GM23338 (cell line): ENCODE measurements at regions not wholly inside any gene's neighbourhood (a gene's known extent, or its start where the extent isn't known, plus 50 kb on each side); places are given as distances from the start of the nearest gene placed in this dataset.

ENCODE experiments used
- ATAC-seq: fragments of 200-7000 bp; cut with Tn5 transposase; 3 replicates; pipeline ENCODE4 v1.9.1; 2020
- DNase-seq: peaks from one replicate; pipeline ENCODE4 v3.0.0-alpha.2; 2015; ENCODE audit warnings: low spot score
- H2AFZ ChIP-seq: fragments of 200-600 bp; sonication (generic); 2 replicates; pipeline ENCODE4 v1.8.0; 2016; ENCODE audit warnings: antibody characterized with exemption, mild to moderate bottlenecking, moderate library complexity
- H3F3A ChIP-seq: fragments of 200-600 bp; sonication (generic); replicated peaks from 2 replicates; pipeline ENCODE4 v1.8.0; 2017; ENCODE audit warnings: antibody characterized with exemption, mixed run types, low read depth
- H3K27ac ChIP-seq: fragments of 200-600 bp; sonication (generic); 2 replicates; pipeline ENCODE4 v1.6.1; 2016; ENCODE audit warnings: low read depth
- H3K27me3 ChIP-seq: fragments of 200-600 bp; sonication (generic); 2 replicates; pipeline ENCODE4 v1.8.0; 2016; ENCODE audit warnings: mild to moderate bottlenecking, mixed run types, moderate library complexity; ENCODE audit not compliant: insufficient read depth
- H3K36me3 ChIP-seq: fragments of 200-600 bp; sonication (generic); 2 replicates; pipeline ENCODE4 v1.8.0; 2016; ENCODE audit warnings: mild to moderate bottlenecking; ENCODE audit not compliant: insufficient read depth
- H3K4me1 ChIP-seq: fragments of 200-600 bp; sonication (generic); 2 replicates; pipeline ENCODE4 v1.8.0; 2016; ENCODE audit warnings: mild to moderate bottlenecking, moderate library complexity; ENCODE audit not compliant: insufficient read depth
- H3K4me2 ChIP-seq: fragments of 200-600 bp; sonication (generic); 2 replicates; pipeline ENCODE4 v1.7.1; 2017; ENCODE audit warnings: mixed run types
- H3K4me3 ChIP-seq: fragments of 200-600 bp; sonication (generic); 2 replicates; pipeline ENCODE4 v1.6.1; 2016; ENCODE audit warnings: mixed run types
- H3K79me2 ChIP-seq: fragments of 200-600 bp; sonication (generic); replicated peaks from 2 replicates; pipeline ENCODE4 v1.8.0; 2017; ENCODE audit warnings: mild to moderate bottlenecking; ENCODE audit not compliant: insufficient read depth
- H3K9me2 ChIP-seq: fragments of 200-600 bp; sonication (generic); 2 replicates; pipeline ENCODE4 v1.8.0; 2017; ENCODE audit not compliant: insufficient read depth
- H4K20me1 ChIP-seq: fragments of 200-600 bp; sonication (generic); replicated peaks from 2 replicates; pipeline ENCODE4 v1.8.0; 2017; ENCODE audit warnings: mild to moderate bottlenecking; ENCODE audit not compliant: insufficient read depth
- H3K27ac Mint-ChIP-seq: 2 replicates; pipeline ENCODE4 v1.8.0; 2020; ENCODE audit warnings: inconsistent platforms, mild to moderate bottlenecking, moderate library complexity, mixed read lengths
- H3K27me3 Mint-ChIP-seq: 3 replicates; pipeline ENCODE4 v1.8.0; 2022; ENCODE audit warnings: low read depth, mild to moderate bottlenecking, moderate library complexity, mixed read lengths, inconsistent platforms; ENCODE audit not compliant: insufficient read depth, poor library complexity
- H3K36me3 Mint-ChIP-seq: 3 replicates; pipeline ENCODE4 v1.8.0; 2021; ENCODE audit warnings: low read depth, mild to moderate bottlenecking, inconsistent platforms, moderate library complexity, mixed read lengths
- H3K4me1 Mint-ChIP-seq: 3 replicates; pipeline ENCODE4 v1.8.0; 2020; ENCODE audit warnings: mild to moderate bottlenecking, inconsistent platforms, mixed read lengths
- H3K4me3 Mint-ChIP-seq: 3 replicates; pipeline ENCODE4 v1.8.0; 2021; ENCODE audit warnings: moderate library complexity, mild to moderate bottlenecking, inconsistent platforms, mixed read lengths
- H3K9me3 Mint-ChIP-seq: 3 replicates; pipeline ENCODE4 v1.8.0; 2020; ENCODE audit warnings: moderate library complexity, mild to moderate bottlenecking, inconsistent platforms, mixed read lengths
- CTCF ChIP-seq, 2 experiments: fragments of 200-600 bp in 1 of 2; sonication (generic) in 1 of 2; conservative IDR thresholded peaks; 2 replicates each; pipeline versions ENCODE4 v1.5.1 to v1.6.1; 2016 to 2017; ENCODE audit warnings: antibody characterized with exemption in 2 of 2, low read depth in 2 of 2, mild to moderate bottlenecking in 2 of 2, moderate library complexity in 1 of 2
- EZH2 ChIP-seq: fragments of 200-600 bp; sonication (generic); IDR thresholded peaks from one replicate; pipeline ENCODE4 v1.8.0; 2017; ENCODE audit warnings: antibody characterized with exemption, mild to moderate bottlenecking, low read depth; ENCODE audit not compliant: unreplicated experiment
- EZH2phosphoT487 ChIP-seq: fragments of 200-600 bp; sonication (generic); IDR thresholded peaks from one replicate; pipeline ENCODE4 v1.8.1; 2018; ENCODE audit warnings: antibody characterized with exemption; ENCODE audit not compliant: unreplicated experiment
- JUNB ChIP-seq: IDR thresholded peaks from one replicate; pipeline ENCODE4 v1.6.1; 2016; ENCODE audit warnings: antibody characterized with exemption; ENCODE audit not compliant: unreplicated experiment
- NANOG ChIP-seq: IDR thresholded peaks from 2 replicates; pipeline ENCODE4 v1.6.1; 2016; ENCODE audit warnings: antibody characterized with exemption, borderline replicate concordance
- POLR2AphosphoS5 ChIP-seq: IDR thresholded peaks from 2 replicates; pipeline ENCODE4 v1.6.1; 2016; ENCODE audit warnings: antibody characterized with exemption, low read depth
- REST ChIP-seq: IDR thresholded peaks from one replicate; pipeline ENCODE4 v1.6.1; 2018; ENCODE audit warnings: antibody characterized with exemption; ENCODE audit not compliant: unreplicated experiment
- ZNF114 ChIP-seq: fragments of 250-450 bp; sonication (Bioruptor Pico); IDR thresholded peaks from 2 replicates; pipeline ENCODE4 v1.5.0; 2020; ENCODE audit warnings: mild to moderate bottlenecking, moderate library complexity
- ZNF331 ChIP-seq: fragments of 250-450 bp; sonication (Bioruptor Pico); IDR thresholded peaks from 2 replicates; pipeline ENCODE4 v1.5.0; 2020; ENCODE audit warnings: low read depth, mild to moderate bottlenecking, moderate library complexity
- ZNF462 ChIP-seq: fragments of 250-450 bp; sonication (Bioruptor Pico); IDR thresholded peaks from 2 replicates; pipeline ENCODE4 v1.5.0; 2020; ENCODE audit warnings: mild to moderate bottlenecking, moderate library complexity

GRCh38 chr4:34664051-34664450 is 1580.3 kb downstream of the ARAP2 start (continued):
- TF ChIP-seq ZNF462 (CRISPR knock-in tag) (no peak), JUNB (no peak), CTCF (conservative IDR thresholded peaks at IDR 0.05; ENCODE audit: low read depth in 2 of 2) (no peak), POLR2AphosphoS5 (no peak), EZH2phosphoT487 (no peak)

GRCh38 chr4:34676400-34676799 is 1567.9 kb downstream of the ARAP2 start:
- H3K4me3 Mint-ChIP-seq, result no peak overlapping the region
- peak; percentile 50 for ATAC-seq
- no peak overlapping the region for H3K27ac Mint-ChIP-seq
- no peak for TF ChIP-seq EZH2
- TF ChIP-seq POLR2AphosphoS5, result no peak
- TF ChIP-seq ZNF114 (CRISPR knock-in tag), result no peak
- no peak for TF ChIP-seq ZNF331 (CRISPR knock-in tag)
- TF ChIP-seq CTCF (conservative IDR thresholded peaks at IDR 0.05; ENCODE audit: low read depth in 2 of 2), result no peak
- TF ChIP-seq EZH2phosphoT487, result no peak
- no peak for TF ChIP-seq JUNB
- no peak for TF ChIP-seq NANOG
- no peak for TF ChIP-seq REST

More at GRCh38 chr4:34676400-34676799, 1567.9 kb downstream of the ARAP2 start:
- H2AFZ ChIP-seq, result 0 out of 2 replicates have a peak overlapping the region, but pooled peaks have one; percentile 39
- H3K36me3 ChIP-seq, result no peaks in the 10 kb centered on the region
- no peaks in the 10 kb centered on the region for H3K9me2 ChIP-seq
- H3K4me2 ChIP-seq, result no peak overlapping the region
- H3K9me3 Mint-ChIP-seq, result no peaks in the 10 kb centered on the region
- no peaks in the 10 kb centered on the region for H4K20me1 ChIP-seq
- no peaks in the 10 kb centered on the region for H3K4me1 ChIP-seq
- H3K79me2 ChIP-seq, result no peaks in the 10 kb centered on the region
- H3K4me3 ChIP-seq, result no peak overlapping the region
- H3K4me1 Mint-ChIP-seq, result peaks cover 5% of the 10 kb centered on the region; the same call in 2 of the 3 replicates
- H3K27me3 ChIP-seq, result no peaks in the 10 kb centered on the region
- peaks cover 3% of the 10 kb centered on the region for H3K27me3 Mint-ChIP-seq
- no peaks in the 10 kb centered on the region for H3K36me3 Mint-ChIP-seq
- DNase-seq, result peak; percentile 14
- H3K27ac ChIP-seq, result no peak overlapping the region
- H3F3A ChIP-seq, result no peaks in the 10 kb centered on the region
